ENCODE measurements at regions not wholly inside any gene's neighbourhood (a gene's known extent, or its start where the extent isn't known, plus 50 kb on each side); places are given as distances from the start of the nearest gene placed in this dataset.
"Not testable (repeated sequence)": the region's sequence is repeated elsewhere in the genome, so short reads cannot be mapped to it uniquely, and the experiment has no call there.

DNA sequence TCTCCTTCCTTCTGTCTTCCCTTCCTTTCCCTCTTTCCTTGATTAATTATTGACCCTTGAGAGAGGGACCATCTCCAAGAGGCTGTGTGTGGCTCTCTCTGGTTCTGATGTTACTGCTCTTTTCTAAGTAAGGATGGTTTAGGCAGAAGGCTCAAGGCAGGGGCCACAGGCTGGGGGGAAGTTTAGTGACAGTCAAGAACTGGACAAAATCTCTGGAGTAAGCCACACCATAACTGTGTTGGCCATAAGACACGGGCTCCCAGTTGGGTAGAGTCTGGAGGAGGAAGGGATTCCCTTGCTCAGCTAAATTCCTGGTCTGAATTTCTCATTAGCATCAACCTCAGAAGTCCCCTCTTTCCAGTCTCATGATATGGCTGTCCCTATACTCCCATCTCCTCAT lies 74.7 kb downstream of the BUD13 start:
- DNase-seq, result no peak

GRCh38 chr11:116697639-116698038 lies 75.1 kb downstream of the BUD13 start:
- DNase-seq, result no peak

- no peak for DNase-seq
These were observed 75.8 kb downstream of the BUD13 start for GRCh38 chr11:116697011-116697410.

DNA sequence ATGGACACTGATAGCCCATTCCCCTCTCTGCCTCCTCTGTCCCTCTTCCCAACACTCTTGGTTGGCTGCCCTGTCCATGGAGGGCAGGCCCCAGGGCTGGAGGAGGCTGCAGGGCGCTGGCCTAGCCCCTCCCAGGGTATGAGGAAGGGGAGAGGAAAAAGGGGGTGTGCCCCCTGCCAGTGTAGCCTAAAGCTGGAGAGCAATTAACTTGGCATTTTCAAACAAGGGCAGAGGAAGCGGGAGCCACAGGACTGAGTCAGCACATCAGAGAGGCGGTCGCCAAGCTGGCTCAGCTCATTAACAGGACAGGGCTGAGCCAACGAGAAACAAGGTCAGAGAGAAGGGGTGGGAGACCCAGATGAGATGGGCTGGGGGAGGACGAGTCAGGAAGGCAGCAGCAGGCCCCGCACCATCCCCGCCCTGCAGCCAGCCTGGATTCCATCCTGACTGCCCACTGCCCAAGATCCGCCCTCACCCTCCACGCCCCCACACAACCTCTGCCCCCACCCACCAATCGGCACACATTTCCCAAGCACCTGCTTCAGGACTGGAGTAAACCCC lies 76.3 kb downstream of the BUD13 start:
- DNase-seq, result no peak

GRCh38 chr11:116695657-116696254 lies 77.0 kb downstream of the BUD13 start:
- DNase-seq, result no peak

DNA sequence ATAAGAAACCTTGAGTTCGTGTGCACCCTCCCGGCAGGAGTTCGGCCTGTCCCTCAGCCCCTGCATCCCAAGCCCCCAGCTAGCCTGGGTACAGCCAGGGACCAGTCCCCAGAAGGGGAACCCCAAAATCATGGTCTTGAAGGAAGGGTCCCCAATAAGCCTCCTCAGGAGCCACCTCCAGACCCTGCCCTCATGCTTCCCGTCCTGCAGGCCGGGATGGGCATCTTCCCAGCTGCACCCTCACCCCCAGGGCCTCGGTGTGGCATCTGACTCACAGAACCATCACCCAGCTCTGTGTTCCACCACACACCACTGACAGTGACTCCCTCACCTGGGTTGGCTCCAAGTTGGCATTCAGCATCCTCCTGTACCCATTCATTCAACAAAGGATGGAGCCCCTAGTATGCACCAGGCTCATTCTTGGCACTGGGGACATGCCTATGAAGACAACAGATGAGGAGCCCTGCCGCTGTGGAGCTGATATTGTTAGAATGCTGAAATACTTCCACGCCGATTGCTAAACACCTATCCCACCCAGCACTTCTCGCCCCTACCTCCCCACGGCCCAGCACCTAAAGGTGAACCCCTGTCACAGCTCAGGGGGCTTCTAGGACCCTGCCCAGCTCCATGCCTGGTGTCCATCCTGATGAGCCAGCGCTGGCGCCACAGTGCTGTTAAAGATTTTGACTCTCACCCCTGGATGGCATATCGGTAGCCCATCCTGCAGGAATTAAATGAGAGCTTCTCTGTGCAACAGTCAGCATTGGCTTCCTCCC lies 77.8 kb downstream of the BUD13 start:
- DNase-seq, result no peak

DNA sequence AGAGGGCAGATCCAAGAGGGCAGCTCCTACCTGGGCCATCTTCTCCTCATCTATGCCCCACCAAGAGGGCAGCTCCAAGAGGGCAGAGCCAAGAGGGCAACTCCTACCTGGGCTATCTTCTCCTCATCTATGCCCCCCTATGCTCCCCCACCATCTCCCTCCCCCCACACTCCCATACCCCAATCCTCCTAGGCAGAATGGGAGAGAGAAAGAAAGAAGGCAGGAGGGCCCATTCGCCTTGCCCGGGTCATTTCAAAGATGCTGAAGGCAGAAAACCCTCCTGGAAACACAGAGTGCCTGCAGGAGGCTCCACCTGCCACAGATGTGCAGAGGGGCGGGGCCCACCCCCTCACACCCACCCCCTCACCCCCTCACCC lies 78.5 kb downstream of the BUD13 start:
- no peak for DNase-seq

- DNase-seq, result no peak
These were observed 79.0 kb downstream of the BUD13 start for GRCh38 chr11:116693593-116694348.

DNA sequence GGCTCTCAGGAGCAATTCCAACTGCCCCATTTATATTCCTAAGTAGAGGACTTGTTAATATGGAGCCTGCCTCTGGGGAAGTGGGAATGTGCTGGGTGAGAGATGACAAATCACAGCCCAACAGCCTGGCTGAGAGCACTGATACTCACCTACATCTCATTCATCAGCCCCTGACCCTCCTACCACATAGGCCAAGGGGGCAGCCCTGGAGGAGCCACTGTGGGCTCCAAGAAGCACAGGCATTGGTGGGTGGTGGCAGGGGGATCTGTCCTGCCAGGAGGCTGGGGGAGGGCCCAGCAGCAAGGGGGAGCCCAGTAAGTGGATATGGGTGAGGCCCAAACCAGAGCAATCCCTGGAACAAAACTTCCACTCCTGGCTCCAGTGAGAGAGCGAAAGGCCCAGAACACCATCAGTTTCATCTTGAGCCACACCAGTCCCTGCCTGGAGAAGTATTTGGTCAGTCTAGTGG lies 79.7 kb downstream of the BUD13 start:
- no peak for DNase-seq

DNA sequence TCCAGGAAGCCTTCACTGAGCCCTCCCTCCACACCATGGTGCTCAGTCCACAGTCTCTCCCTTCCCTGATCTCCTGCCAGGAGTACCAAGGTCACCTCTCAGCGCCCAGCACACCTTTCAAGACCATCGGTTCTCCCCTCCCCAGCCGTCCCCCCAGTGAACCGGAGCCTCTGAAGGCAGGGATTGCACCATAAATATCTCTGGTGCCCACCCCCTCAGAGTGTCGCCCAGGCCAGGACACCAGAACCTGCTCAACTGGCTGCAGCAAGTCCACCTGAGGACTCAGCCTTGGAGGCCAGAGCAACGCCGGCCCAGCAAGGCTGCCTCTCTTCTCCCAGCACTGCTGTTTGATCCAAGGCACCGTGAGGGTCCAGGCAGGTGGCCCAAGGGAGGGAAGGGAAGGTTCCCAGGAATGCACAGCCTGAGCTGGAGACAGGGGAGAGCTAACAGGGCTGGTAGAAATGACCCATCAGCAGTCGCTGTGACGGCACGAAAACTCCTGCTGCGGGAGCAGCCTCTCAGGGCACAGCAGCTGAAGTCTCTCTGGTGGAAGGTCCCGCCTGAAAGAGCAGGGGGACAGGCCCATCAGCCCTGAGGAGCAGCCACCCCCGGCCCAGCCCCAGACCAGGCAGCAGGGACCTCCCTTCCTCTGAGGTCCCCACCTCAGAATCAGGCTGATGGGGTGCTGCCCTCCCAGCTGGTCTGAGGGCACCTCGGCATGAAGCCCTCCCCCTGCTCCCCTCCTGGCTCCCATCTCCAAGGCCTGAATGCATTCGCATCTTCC lies 80.3 kb downstream of the BUD13 start:
- DNase-seq, result no peak

DNA sequence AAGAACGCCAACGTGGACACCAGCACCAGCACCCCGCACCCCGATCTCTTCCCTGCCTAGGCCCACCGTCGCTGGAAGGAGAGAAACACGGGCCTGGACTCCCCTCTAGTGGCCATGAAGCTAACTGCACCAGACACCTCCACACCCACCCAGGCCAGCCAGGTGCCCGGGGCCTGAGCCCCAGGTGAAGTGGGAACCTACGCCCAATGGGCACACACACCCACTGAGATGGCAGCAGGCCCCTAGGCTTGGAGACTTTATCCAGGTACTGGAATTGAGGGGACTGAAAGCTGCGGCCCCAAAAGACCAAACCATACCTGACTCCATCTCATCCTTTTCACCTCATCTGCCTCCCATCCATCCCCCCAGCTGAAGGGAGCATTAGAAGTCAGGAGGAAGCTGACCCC lies 81.0 kb downstream of the BUD13 start:
- DNase-seq, result no peak

GRCh38 chr11:116690611-116691010 lies 82.2 kb downstream of the BUD13 start:
- DNase-seq, result no peak

DNA sequence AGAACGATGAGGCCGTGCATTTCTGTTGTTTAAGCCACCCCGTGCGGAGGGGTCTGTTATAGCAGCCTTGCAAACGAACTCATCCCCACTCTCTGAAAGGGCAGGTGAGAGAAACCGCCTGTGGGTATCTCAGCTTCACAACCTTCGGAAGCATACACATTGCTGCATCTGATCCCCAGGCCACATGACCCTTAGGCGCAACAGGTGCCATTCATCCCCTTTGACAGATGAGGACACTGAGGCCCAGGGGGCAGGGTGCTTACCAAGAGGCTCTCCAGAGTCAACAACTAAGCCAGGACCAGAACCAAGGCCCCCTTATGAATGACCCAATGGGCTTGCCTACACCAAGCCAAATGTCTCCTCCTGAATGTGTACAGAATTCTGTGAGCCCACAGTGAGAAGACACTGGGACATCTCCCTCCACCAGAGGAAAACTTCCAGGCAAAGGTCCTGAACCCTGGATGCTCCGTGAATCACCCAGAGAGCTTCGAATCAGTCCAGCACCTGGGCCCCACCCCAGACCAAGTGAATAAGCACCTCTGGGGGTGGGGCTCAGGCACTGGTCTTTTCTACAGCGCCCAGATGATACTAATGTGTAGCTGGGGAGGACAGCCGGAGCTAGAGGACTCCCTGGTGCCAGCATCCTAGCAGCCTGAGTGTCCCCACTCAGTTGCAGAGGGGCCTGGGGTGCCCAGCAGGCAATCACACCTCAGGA lies 83.2 kb downstream of the BUD13 start:
- no peak for DNase-seq

GRCh38 chr11:116688202-116688540 lies 84.6 kb downstream of the BUD13 start:
- DNase-seq, result no peak

- DNase-seq, result no peak
These were observed 85.2 kb downstream of the BUD13 start for GRCh38 chr11:116687458-116688201.

GRCh38 chr11:116686866-116687265 lies 85.9 kb downstream of the BUD13 start:
- DNase-seq, result no peak

- DNase-seq, result no peak
These were observed 88.8 kb downstream of the BUD13 start for GRCh38 chr11:116683982-116684381.

DNA sequence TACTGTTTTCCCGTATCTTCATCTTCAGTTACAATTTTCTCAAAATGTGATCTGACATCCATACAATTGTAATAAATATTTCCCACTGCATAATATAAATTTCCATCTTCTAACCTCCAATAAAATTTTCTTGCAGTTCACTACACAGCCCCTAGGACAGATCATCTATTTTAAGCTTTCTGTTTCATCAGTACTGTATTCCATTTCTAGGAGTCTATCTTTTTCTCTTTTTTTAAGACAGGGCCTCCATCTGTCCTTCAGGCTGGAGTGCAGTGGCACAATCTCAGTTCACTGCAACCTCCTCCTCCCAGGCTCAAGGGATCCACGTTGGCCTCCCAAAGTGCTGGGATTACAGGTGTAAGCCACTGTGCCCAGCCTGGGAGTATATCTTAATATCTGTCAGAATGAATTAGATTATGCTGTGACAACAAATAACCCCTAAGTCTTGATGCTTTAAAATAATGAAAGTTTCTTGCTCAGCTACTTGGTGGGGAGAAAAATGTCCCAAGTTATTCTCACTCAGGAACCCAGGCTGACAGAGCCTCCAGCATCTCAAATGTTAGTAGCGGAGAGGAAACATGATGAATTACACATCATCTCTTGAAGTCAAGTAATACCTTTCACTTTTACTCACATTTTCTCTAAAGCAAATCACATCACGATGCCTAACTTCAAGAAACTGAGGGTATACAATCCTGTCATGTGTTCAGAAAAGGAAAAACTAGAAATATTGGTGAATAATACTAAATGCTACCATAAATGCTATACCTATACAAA lies 92.2 kb downstream of the BUD13 start:
- no peak for DNase-seq

DNA sequence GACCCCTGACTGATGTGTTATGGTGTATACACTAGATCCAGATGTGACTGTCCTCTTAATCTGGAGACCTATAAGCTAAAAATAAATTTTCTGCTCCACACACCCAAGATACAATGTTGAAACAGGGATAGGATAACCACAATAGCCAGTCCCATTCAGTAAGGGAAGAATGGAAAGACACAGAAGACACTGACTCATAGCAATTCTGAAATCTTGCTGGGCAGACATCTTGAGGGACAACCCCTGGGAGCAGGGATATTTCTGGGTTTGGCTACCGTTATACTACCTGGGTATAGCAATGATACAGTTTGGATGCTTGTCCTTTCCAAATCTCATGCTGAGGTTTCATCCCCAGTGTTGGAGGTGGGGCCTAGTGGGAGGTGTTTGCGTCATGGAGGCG lies 93.9 kb downstream of the BUD13 start:
- no peak for DNase-seq

- not testable (repeated sequence) for DNase-seq
These were observed 105.5 kb downstream of the BUD13 start for GRCh38 chr11:116667318-116667717.

Data from left hindlimb (tissue), 1 donor.